CD14-positive monocyte (primary cell): ENCODE measurements at regions not wholly inside any gene's neighbourhood (a gene's known extent, or its start where the extent isn't known, plus 50 kb on each side); places are given as distances from the start of the nearest gene placed in this dataset.

Source experiments
- DNase-seq, 3 donors: peaks; one replicate each; pipeline ENCODE4 v3.0.0-alpha.2; 2011 to 2022
- H2AFZ ChIP-seq: 2 replicates; pipeline ENCODE4 v1.6.0; 2012; ENCODE audit warnings: mild to moderate bottlenecking, low read depth, low read length, inconsistent platforms; ENCODE audit not compliant: insufficient read depth, poor library complexity, severe bottlenecking
- H3K27ac ChIP-seq, 2 donors: 1 replicate in 1 of 2; 2 replicates in 1 of 2; pipeline ENCODE4 v1.5.1; 2012 to 2013; ENCODE audit warnings: low read length in 2 of 2, control low read depth in 1 of 2, inconsistent platforms in 1 of 2, low read depth in 1 of 2, mild to moderate bottlenecking in 1 of 2
- H3K27me3 ChIP-seq, 2 donors: one replicate each; pipeline versions ENCODE4 v1.6.0 to v1.6.1; 2011 to 2013; ENCODE audit warnings: low read length in 2 of 2; ENCODE audit not compliant: control insufficient read depth in 2 of 2, insufficient read depth in 2 of 2
- H3K36me3 ChIP-seq, 2 donors: replicated peaks in 1 of 2; 1 replicate in 1 of 2; 2 replicates in 1 of 2; pipeline versions ENCODE4 v1.5.1 to v1.6.1; 2012 to 2013; ENCODE audit warnings: low read length in 2 of 2, control low read depth in 1 of 2, inconsistent platforms in 1 of 2, mild to moderate bottlenecking in 1 of 2; ENCODE audit not compliant: insufficient read depth in 2 of 2, control insufficient read depth in 1 of 2
- H3K4me1 ChIP-seq, 2 donors: 1 replicate in 1 of 2; 2 replicates in 1 of 2; pipeline versions ENCODE4 v1.5.1 to v1.6.1; 2012 to 2013; ENCODE audit warnings: low read length in 2 of 2, control low read depth in 1 of 2, inconsistent platforms in 1 of 2, mild to moderate bottlenecking in 1 of 2, moderate library complexity in 1 of 2; ENCODE audit not compliant: insufficient read depth in 2 of 2, control insufficient read depth in 1 of 2
- H3K4me2 ChIP-seq: replicated peaks from 2 replicates; pipeline ENCODE3; 2012; ENCODE audit warnings: low read length, moderate library complexity, mild to moderate bottlenecking; ENCODE audit not compliant: poor library complexity, severe bottlenecking; ENCODE audit errors: extremely low read depth
- H3K4me3 ChIP-seq, 3 experiments: fragments of 200-600 bp in 1 of 3; sonication (generic) in 1 of 3; replicated peaks in 1 of 3; 1 replicate in 2 of 3; 2 replicates in 1 of 3; pipeline ENCODE4 v1.5.1; 2011 to 2013; ENCODE audit warnings: low read length in 3 of 3, mild to moderate bottlenecking in 3 of 3, control low read depth in 2 of 3, low read depth in 2 of 3, inconsistent platforms in 1 of 3, moderate library complexity in 1 of 3
- H3K79me2 ChIP-seq: 2 replicates; pipeline ENCODE4 v1.6.0; 2012; ENCODE audit warnings: mild to moderate bottlenecking, control low read depth, inconsistent platforms, low read length, moderate library complexity; ENCODE audit not compliant: insufficient read depth
- H3K9ac ChIP-seq: 2 replicates; pipeline ENCODE4 v1.6.0; 2017; ENCODE audit warnings: low read length, mild to moderate bottlenecking; ENCODE audit not compliant: insufficient read depth, poor library complexity, severe bottlenecking
- H3K9me3 ChIP-seq, 2 donors: replicated peaks in 1 of 2; 1 replicate in 1 of 2; 2 replicates in 1 of 2; pipeline versions ENCODE4 v1.5.1 to v1.6.1; 2012 to 2013; ENCODE audit warnings: low read length in 2 of 2, control low read depth in 1 of 2; ENCODE audit not compliant: control insufficient read depth in 1 of 2, insufficient read depth in 1 of 2
- H4K20me1 ChIP-seq: 2 replicates; pipeline ENCODE4 v1.6.0; 2012; ENCODE audit warnings: mild to moderate bottlenecking, low read length, control low read depth, moderate library complexity; ENCODE audit not compliant: insufficient read depth
- H3K27ac Mint-ChIP-seq, 7 donors: one replicate each; pipeline ENCODE4 v1.8.0; 2020; ENCODE audit warnings: mild to moderate bottlenecking in 7 of 7, mixed read lengths in 7 of 7, moderate library complexity in 6 of 7, inconsistent platforms in 2 of 7
- H3K27me3 Mint-ChIP-seq, 3 donors: one replicate each; pipeline ENCODE4 v1.8.0; 2021 to 2022; ENCODE audit warnings: low read depth in 3 of 3, mild to moderate bottlenecking in 3 of 3, mixed read lengths in 3 of 3, moderate library complexity in 3 of 3, inconsistent platforms in 1 of 3
- H3K36me3 Mint-ChIP-seq, 2 donors: one replicate each; pipeline ENCODE4 v1.8.0; 2020; ENCODE audit warnings: mixed read lengths in 2 of 2, inconsistent platforms in 1 of 2, mild to moderate bottlenecking in 1 of 2
- H3K4me1 Mint-ChIP-seq: one replicate; pipeline ENCODE4 v1.8.0; 2020; ENCODE audit warnings: mild to moderate bottlenecking, mixed read lengths
- H3K4me3 Mint-ChIP-seq, 2 donors: one replicate each; pipeline ENCODE4 v1.8.0; 2020; ENCODE audit warnings: mild to moderate bottlenecking in 2 of 2, mixed read lengths in 2 of 2, moderate library complexity in 1 of 2
- H3K9me3 Mint-ChIP-seq, 7 donors: one replicate each; pipeline ENCODE4 v1.8.0; 2020 to 2022; ENCODE audit warnings: mixed read lengths in 7 of 7, mild to moderate bottlenecking in 6 of 7, moderate library complexity in 6 of 7, inconsistent platforms in 2 of 7
- CTCF ChIP-seq: fragments of 200-600 bp; IDR thresholded peaks from one replicate; pipeline ENCODE4 v1.8.0; 2022; ENCODE audit warnings: antibody characterized with exemption, mild to moderate bottlenecking
- WGBS: methylation state at CpG from one replicate; pipeline ENCODE4 v1.1.5; 2013; ENCODE audit warnings: missing lambda C conversion rate; ENCODE audit not compliant: insufficient coverage; 5-methylcytosine and 5-hydroxymethylcytosine counted together
- intact Hi-C, 2 donors: fragments of 100-400 bp; cut with micrococcal nuclease; formaldehyde crosslinking; loops; one replicate each; pipeline versions ENCODE4 v1.15.0 to v1.15.1; 2023

- Histone ChIP-seq H3K9me3 (no peaks in the 10 kb centered on the region), H4K20me1 (no peaks in the 10 kb centered on the region), H3K4me1 (no peaks in the 10 kb centered on the region), H3K27ac (no peak overlapping the region), H3K27me3 (peaks cover 0 to 2% of the 10 kb centered on the region in 2 donors), H3K4me3 (no peak overlapping the region), H3K36me3 (no peaks in the 10 kb centered on the region), H3K9ac (no peak overlapping the region), H3K4me2 (no peak overlapping the region), H3K79me2 (no peaks in the 10 kb centered on the region), H2AFZ (no peak overlapping the region)
- Mint-ChIP-seq H3K27me3 (peaks cover 0 to 8% (median 3%) of the 10 kb centered on the region in 3 donors), H3K4me1 (no peaks in the 10 kb centered on the region), H3K36me3 (no peaks in the 10 kb centered on the region), H3K4me3 (no peak overlapping the region), H3K27ac (no peak overlapping the region), H3K9me3 (no peaks in the 10 kb centered on the region)
- WGBS = no CpG with 5 or more reads among the region's 2 CpGs
- intact Hi-C loops = no loop called here
- TF ChIP-seq CTCF = no peak
- no peak for DNase-seq
Measured at GRCh38 chr6:100118301-100118700, 124.3 kb upstream of the MCHR2 start.

GRCh38 chr6:100117680-100118079 is 123.7 kb upstream of the MCHR2 start:
- Histone ChIP-seq H2AFZ (no peak overlapping the region), H4K20me1 (no peaks in the 10 kb centered on the region), H3K36me3 (no peaks in the 10 kb centered on the region), H3K79me2 (no peaks in the 10 kb centered on the region), H3K4me2 (no peak overlapping the region), H3K4me3 (no peak overlapping the region), H3K9ac (no peak overlapping the region), H3K27ac (no peak overlapping the region), H3K9me3 (no peaks in the 10 kb centered on the region), H3K4me1 (no peaks in the 10 kb centered on the region), H3K27me3 (peaks cover 0 to 2% of the 10 kb centered on the region in 2 donors)
- intact Hi-C loops = no loop called here
- H3K4me1 Mint-ChIP-seq = no peaks in the 10 kb centered on the region
- H3K9me3 Mint-ChIP-seq = no peaks in the 10 kb centered on the region
- no peak for DNase-seq
- H3K27me3 Mint-ChIP-seq = peaks cover 0 to 8% (median 3%) of the 10 kb centered on the region in 3 donors
- no peak overlapping the region for H3K4me3 Mint-ChIP-seq
- WGBS = no CpG with 5 or more reads among the region's 5 CpGs
- H3K36me3 Mint-ChIP-seq = no peaks in the 10 kb centered on the region
- no peak for TF ChIP-seq CTCF
- no peak overlapping the region for H3K27ac Mint-ChIP-seq
